Stimulated activated CD8-positive, alpha-beta memory T cell treated with anti-CD3 and anti-CD28 coated beads, Interleukin-12 subunit alpha, Interleukin-12 subunit beta, amount 100 ng/mL, for 24 hours (primary cell): ENCODE measurements at regions not wholly inside any gene's neighbourhood (a gene's known extent, or its start where the extent isn't known, plus 50 kb on each side); places are given as distances from the start of the nearest gene placed in this dataset.
"Not testable (repeated sequence)": the region's sequence is repeated elsewhere in the genome, so short reads cannot be mapped to it uniquely, and the experiment has no call there.

ENCODE experiments used
- DNase-seq: peaks from one replicate; pipeline ENCODE4 v3.0.0-alpha.2; 2020; ENCODE audit errors: extremely low read depth

- no peak for DNase-seq
Measured at GRCh38 chr5:154547551-154547950, 69.5 kb upstream of the HAND1 start.

GRCh38 chr5:154546719-154547118 lies 68.7 kb upstream of the HAND1 start:
- DNase-seq, result no peak

GRCh38 chr5:154544646-154545045 lies 66.6 kb upstream of the HAND1 start:
- no peak for DNase-seq

- DNase-seq, result no peak
Measured at GRCh38 chr5:154543380-154543779, 65.4 kb upstream of the HAND1 start.

- DNase-seq, result no peak
Measured at GRCh38 chr5:154542581-154542980, 64.6 kb upstream of the HAND1 start.

- DNase-seq, result no peak
Measured at GRCh38 chr5:154542000-154542399, 64.0 kb upstream of the HAND1 start.

- no peak for DNase-seq
Measured at GRCh38 chr5:154541553-154541952, 63.5 kb upstream of the HAND1 start.

GRCh38 chr5:154540600-154540999 lies 62.6 kb upstream of the HAND1 start:
- no peak for DNase-seq

- no peak for DNase-seq
Measured at GRCh38 chr5:154538492-154538891, 60.5 kb upstream of the HAND1 start.

- DNase-seq, result not testable (repeated sequence)
Measured at GRCh38 chr5:154536439-154536838, 58.4 kb upstream of the HAND1 start.

GRCh38 chr5:154535535-154535934 lies 57.5 kb upstream of the HAND1 start:
- no peak for DNase-seq

GRCh38 chr5:154534457-154535050 lies 56.5 kb upstream of the HAND1 start:
- no peak for DNase-seq

GRCh38 chr5:154529282-154529681 lies 51.3 kb upstream of the HAND1 start:
- no peak for DNase-seq

GRCh38 chr5:154528005-154528594 lies 50.1 kb upstream of the HAND1 start:
- DNase-seq, result no peak
